OCI-LY7 (cell line): ENCODE measurements at regions not wholly inside any gene's neighbourhood (a gene's known extent, or its start where the extent isn't known, plus 50 kb on each side); places are given as distances from the start of the nearest gene placed in this dataset.

ENCODE experiments used
- EZH2phosphoT487 ChIP-seq: fragments of 200-600 bp; sonication (generic); IDR thresholded peaks from 2 replicates; pipeline ENCODE4 v1.6.1; 2018; ENCODE audit warnings: low read depth, borderline replicate concordance, mild to moderate bottlenecking, mixed run types, antibody characterized with exemption, low read length, moderate library complexity, mixed read lengths
- TF ChIP-seq, protein P1 (sequence below): fragments of 200-600 bp; sonication (generic); conservative IDR thresholded peaks from 2 replicates; pipeline ENCODE4 v1.5.1; 2014; ENCODE audit warnings: mild to moderate bottlenecking, antibody characterized with exemption, low read length, moderate library complexity, mixed read lengths

DNA sequence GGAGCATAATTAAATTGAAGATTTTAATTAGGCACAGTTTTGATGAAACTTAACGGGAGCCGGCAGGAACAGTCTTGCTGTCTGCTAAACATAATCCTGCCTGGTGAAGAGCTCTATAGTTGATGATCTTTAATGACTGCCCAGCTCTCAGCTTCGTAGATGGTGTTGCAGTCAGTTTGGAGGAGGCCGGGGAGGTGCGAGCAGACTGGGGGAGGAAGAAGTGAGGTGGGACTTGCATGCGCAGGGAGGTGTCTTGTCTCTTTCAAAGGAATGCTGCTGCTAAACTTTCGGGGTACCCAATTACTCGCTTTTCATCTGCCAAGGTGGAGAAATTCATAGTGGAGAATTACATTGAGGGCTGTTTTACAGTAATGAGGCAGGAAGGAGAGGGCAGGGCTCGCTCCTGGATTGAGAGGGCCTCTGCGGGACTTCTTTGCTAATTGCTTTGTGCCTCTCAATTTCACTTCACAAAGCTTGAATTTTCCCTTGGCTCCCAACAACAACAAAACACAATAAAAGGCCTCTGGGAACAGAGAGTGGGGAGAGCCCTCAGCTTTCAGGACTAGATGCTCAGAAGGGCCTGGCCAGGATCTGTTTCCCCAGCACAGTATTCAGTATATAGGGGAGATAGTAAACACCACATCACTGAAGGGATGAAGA, 257.9 kb upstream of the ADRA1B start:
- TF ChIP-seq, protein P1, sequence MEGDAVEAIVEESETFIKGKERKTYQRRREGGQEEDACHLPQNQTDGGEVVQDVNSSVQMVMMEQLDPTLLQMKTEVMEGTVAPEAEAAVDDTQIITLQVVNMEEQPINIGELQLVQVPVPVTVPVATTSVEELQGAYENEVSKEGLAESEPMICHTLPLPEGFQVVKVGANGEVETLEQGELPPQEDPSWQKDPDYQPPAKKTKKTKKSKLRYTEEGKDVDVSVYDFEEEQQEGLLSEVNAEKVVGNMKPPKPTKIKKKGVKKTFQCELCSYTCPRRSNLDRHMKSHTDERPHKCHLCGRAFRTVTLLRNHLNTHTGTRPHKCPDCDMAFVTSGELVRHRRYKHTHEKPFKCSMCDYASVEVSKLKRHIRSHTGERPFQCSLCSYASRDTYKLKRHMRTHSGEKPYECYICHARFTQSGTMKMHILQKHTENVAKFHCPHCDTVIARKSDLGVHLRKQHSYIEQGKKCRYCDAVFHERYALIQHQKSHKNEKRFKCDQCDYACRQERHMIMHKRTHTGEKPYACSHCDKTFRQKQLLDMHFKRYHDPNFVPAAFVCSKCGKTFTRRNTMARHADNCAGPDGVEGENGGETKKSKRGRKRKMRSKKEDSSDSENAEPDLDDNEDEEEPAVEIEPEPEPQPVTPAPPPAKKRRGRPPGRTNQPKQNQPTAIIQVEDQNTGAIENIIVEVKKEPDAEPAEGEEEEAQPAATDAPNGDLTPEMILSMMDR: no peak
- no peak for TF ChIP-seq EZH2phosphoT487
